Neural crest cell (in vitro differentiated cells): ENCODE measurements at regions not wholly inside any gene's neighbourhood (a gene's known extent, or its start where the extent isn't known, plus 50 kb on each side); places are given as distances from the start of the nearest gene placed in this dataset.

Experiments
- DNase-seq: peaks from one replicate; pipeline ENCODE4 v3.0.0; 2021; ENCODE audit warnings: low read depth, mixed read lengths, low spot score
- H3K27ac Mint-ChIP-seq: one replicate; pipeline ENCODE4 v1.8.0; 2021; ENCODE audit warnings: mild to moderate bottlenecking, mixed read lengths; ENCODE audit not compliant: unreplicated experiment
- H3K27me3 Mint-ChIP-seq: 2 replicates; pipeline ENCODE4 v1.8.0; 2021; ENCODE audit warnings: low read depth, mild to moderate bottlenecking, mixed read lengths
- H3K36me3 Mint-ChIP-seq: 2 replicates; pipeline ENCODE4 v1.8.0; 2021; ENCODE audit warnings: low read depth, mild to moderate bottlenecking, mixed read lengths
- H3K4me1 Mint-ChIP-seq: 2 replicates; pipeline ENCODE4 v1.8.0; 2021; ENCODE audit warnings: mixed read lengths
- H3K4me3 Mint-ChIP-seq: one replicate; pipeline ENCODE4 v1.8.0; 2021; ENCODE audit warnings: mild to moderate bottlenecking, mixed read lengths
- H3K9me3 Mint-ChIP-seq: 2 replicates; pipeline ENCODE4 v1.8.0; 2021; ENCODE audit warnings: mixed read lengths
- TF ChIP-seq, protein P1 (sequence below): fragments of 200-600 bp; sonication (generic); conservative IDR thresholded peaks from 2 replicates; pipeline ENCODE4 v1.5.0; 2021; ENCODE audit warnings: antibody characterized with exemption, mild to moderate bottlenecking

- Mint-ChIP-seq H3K27me3 (peaks cover 2% of the 10 kb centered on the region), H3K4me1 (peaks cover 11% of the 10 kb centered on the region), H3K9me3 (peaks cover 11% of the 10 kb centered on the region), H3K4me3 (no peak overlapping the region), H3K27ac (no peak overlapping the region), H3K36me3 (no peaks in the 10 kb centered on the region)
- no peak for DNase-seq
- TF ChIP-seq, protein P1, sequence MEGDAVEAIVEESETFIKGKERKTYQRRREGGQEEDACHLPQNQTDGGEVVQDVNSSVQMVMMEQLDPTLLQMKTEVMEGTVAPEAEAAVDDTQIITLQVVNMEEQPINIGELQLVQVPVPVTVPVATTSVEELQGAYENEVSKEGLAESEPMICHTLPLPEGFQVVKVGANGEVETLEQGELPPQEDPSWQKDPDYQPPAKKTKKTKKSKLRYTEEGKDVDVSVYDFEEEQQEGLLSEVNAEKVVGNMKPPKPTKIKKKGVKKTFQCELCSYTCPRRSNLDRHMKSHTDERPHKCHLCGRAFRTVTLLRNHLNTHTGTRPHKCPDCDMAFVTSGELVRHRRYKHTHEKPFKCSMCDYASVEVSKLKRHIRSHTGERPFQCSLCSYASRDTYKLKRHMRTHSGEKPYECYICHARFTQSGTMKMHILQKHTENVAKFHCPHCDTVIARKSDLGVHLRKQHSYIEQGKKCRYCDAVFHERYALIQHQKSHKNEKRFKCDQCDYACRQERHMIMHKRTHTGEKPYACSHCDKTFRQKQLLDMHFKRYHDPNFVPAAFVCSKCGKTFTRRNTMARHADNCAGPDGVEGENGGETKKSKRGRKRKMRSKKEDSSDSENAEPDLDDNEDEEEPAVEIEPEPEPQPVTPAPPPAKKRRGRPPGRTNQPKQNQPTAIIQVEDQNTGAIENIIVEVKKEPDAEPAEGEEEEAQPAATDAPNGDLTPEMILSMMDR = no peak
Observed at GRCh38 chr1:94677087-94677486, 135.5 kb upstream of the F3 start.

GRCh38 chr1:94676686-94677085 lies 135.1 kb upstream of the F3 start:
- Mint-ChIP-seq H3K9me3 (peaks cover 11% of the 10 kb centered on the region), H3K4me3 (no peak overlapping the region), H3K27ac (no peak overlapping the region), H3K4me1 (peaks cover 11% of the 10 kb centered on the region), H3K36me3 (no peaks in the 10 kb centered on the region), H3K27me3 (peaks cover 2% of the 10 kb centered on the region)
- DNase-seq = no peak
- TF ChIP-seq, protein P1 = no peak

GRCh38 chr1:94675373-94675772 lies 133.8 kb upstream of the F3 start:
- H3K4me3 Mint-ChIP-seq = no peak overlapping the region
- TF ChIP-seq, protein P1 = no peak
- peaks cover 11% of the 10 kb centered on the region for H3K9me3 Mint-ChIP-seq
- no peaks in the 10 kb centered on the region for H3K36me3 Mint-ChIP-seq
- H3K4me1 Mint-ChIP-seq = peaks cover 20% of the 10 kb centered on the region
- no peak for DNase-seq
- H3K27ac Mint-ChIP-seq = no peak overlapping the region
- H3K27me3 Mint-ChIP-seq = peaks cover 2% of the 10 kb centered on the region

DNA sequence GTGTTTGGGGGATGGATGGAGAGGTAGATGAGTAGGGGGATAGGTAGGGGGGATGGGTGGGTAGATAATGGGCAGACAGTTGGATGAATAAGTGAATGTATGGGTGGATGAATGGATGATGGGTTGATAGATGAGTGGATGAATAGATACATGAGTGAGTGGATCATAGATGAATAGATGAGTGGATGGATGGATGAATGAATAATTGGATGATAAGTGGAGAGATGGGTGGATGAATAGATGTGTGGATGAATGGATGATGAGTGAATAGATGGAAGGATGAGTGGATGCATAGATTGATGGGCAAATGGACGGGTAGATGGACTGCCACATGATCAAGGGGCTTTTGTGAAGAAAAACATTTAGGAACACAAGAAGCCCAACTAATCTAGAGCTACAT lies 133.3 kb upstream of the F3 start:
- Mint-ChIP-seq H3K4me3 (no peak overlapping the region), H3K4me1 (peaks cover 25% of the 10 kb centered on the region), H3K27me3 (peaks cover 2% of the 10 kb centered on the region), H3K9me3 (peaks cover 11% of the 10 kb centered on the region), H3K36me3 (no peaks in the 10 kb centered on the region), H3K27ac (no peak overlapping the region)
- DNase-seq = no peak
- TF ChIP-seq, protein P1 = no peak

- Mint-ChIP-seq H3K4me1 (peaks cover 42% of the 10 kb centered on the region), H3K4me3 (no peak overlapping the region), H3K36me3 (no peaks in the 10 kb centered on the region), H3K27ac (no peak overlapping the region), H3K9me3 (peaks cover 8% of the 10 kb centered on the region), H3K27me3 (peaks cover 2% of the 10 kb centered on the region)
- TF ChIP-seq, protein P1 = no peak
- DNase-seq = no peak
Observed at GRCh38 chr1:94672934-94673333, 131.4 kb upstream of the F3 start.

GRCh38 chr1:94672001-94672400 lies 130.4 kb upstream of the F3 start:
- Mint-ChIP-seq H3K27ac (peak overlapping the region; percentile 75), H3K4me3 (no peak overlapping the region), H3K9me3 (peaks cover 10% of the 10 kb centered on the region), H3K36me3 (no peaks in the 10 kb centered on the region), H3K4me1 (peaks cover 44% of the 10 kb centered on the region), H3K27me3 (peaks cover 2% of the 10 kb centered on the region)
- no peak for DNase-seq
- TF ChIP-seq, protein P1 = no peak
